HG03354 (cell line): ENCODE measurements at regions not wholly inside any gene's neighbourhood (a gene's known extent, or its start where the extent isn't known, plus 50 kb on each side); places are given as distances from the start of the nearest gene placed in this dataset.
"Not testable (repeated sequence)": the region's sequence is repeated elsewhere in the genome, so short reads cannot be mapped to it uniquely, and the experiment has no call there.

ENCODE experiments used
- ATAC-seq: cut with Tn5 transposase; IDR thresholded peaks from one replicate; pipeline ENCODE4 v1.9.1; 2021; ENCODE audit warnings: mild to moderate bottlenecking; ENCODE audit not compliant: unreplicated experiment, poor library complexity, severe bottlenecking

GRCh38 chr1:157239936-157240335, 101.7 kb upstream of the ETV3 start:
- no peak for ATAC-seq

- no peak for ATAC-seq
Observed at GRCh38 chr1:157238585-157238984, 100.4 kb upstream of the ETV3 start.

- no peak for ATAC-seq
Observed at GRCh38 chr1:157237981-157238380, 99.8 kb upstream of the ETV3 start.

GRCh38 chr1:157237522-157237921, 99.3 kb upstream of the ETV3 start:
- ATAC-seq, result no peak

GRCh38 chr1:157236072-157236471, 97.9 kb upstream of the ETV3 start:
- no peak for ATAC-seq

GRCh38 chr1:157235307-157235706, 97.1 kb upstream of the ETV3 start:
- ATAC-seq, result no peak

GRCh38 chr1:157234705-157235273, 96.6 kb upstream of the ETV3 start:
- no peak for ATAC-seq

GRCh38 chr1:157233131-157233530, 94.9 kb upstream of the ETV3 start:
- peak; percentile 84 for ATAC-seq

GRCh38 chr1:157231846-157232525, 93.8 kb upstream of the ETV3 start:
- ATAC-seq, result no peak

GRCh38 chr1:157230500-157230899, 92.3 kb upstream of the ETV3 start:
- no peak for ATAC-seq

- ATAC-seq, result no peak
Observed at GRCh38 chr1:157227700-157228099, 89.5 kb upstream of the ETV3 start.

GRCh38 chr1:157226739-157227138, 88.5 kb upstream of the ETV3 start:
- ATAC-seq, result no peak

- no peak for ATAC-seq
Observed at GRCh38 chr1:157219600-157219999, 81.4 kb upstream of the ETV3 start.

- no peak for ATAC-seq
Observed at GRCh38 chr1:157219182-157219581, 81.0 kb upstream of the ETV3 start.

GRCh38 chr1:157218671-157219070, 80.5 kb upstream of the ETV3 start:
- ATAC-seq, result no peak

- no peak for ATAC-seq
Observed at GRCh38 chr1:157217486-157217885, 79.3 kb upstream of the ETV3 start.

- ATAC-seq, result no peak
Observed at GRCh38 chr1:157213836-157214235, 75.6 kb upstream of the ETV3 start.

- ATAC-seq, result no peak
Observed at GRCh38 chr1:157209514-157209913, 71.3 kb upstream of the ETV3 start.

- not testable (repeated sequence) for ATAC-seq
Observed at GRCh38 chr1:157205982-157206381, 67.8 kb upstream of the ETV3 start.

GRCh38 chr1:157203166-157203565, 65.0 kb upstream of the ETV3 start:
- ATAC-seq, result no peak

GRCh38 chr1:157202331-157202730, 64.1 kb upstream of the ETV3 start:
- no peak for ATAC-seq

- ATAC-seq, result no peak
Observed at GRCh38 chr1:157201767-157202166, 63.6 kb upstream of the ETV3 start.
